ENCODE measurements at regions not wholly inside any gene's neighbourhood (a gene's known extent, or its start where the extent isn't known, plus 50 kb on each side); places are given as distances from the start of the nearest gene placed in this dataset.

DNA sequence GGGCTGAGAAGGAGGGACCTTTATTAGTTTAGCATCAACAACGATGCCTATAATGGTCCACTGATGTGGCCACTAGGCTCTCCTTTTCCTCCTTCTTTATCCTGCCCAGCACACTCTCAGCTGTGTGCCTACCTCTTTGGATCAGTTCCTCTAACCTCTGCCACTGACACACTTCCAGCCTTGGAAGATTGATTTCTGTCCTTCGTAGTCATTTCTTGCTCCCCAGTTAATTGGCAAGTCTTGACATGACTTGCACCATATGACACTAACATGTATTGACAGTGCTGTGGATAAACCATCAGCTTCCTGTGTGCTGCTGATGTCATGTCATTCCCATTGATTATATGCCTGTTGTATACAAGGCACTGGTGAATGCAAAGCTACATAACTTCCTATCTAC lies 90.2 kb upstream of the PLEKHG7 start:
- CTCF ChIA-PET: no interaction called here
- ATAC-seq: no peak
- POLR2A ChIA-PET: no interaction called here
- H3K36me3 ChIP-seq (ENCODE audit: control insufficient read depth, insufficient read depth, low read length): no peaks in the 10 kb centered on the region
- in situ Hi-C loops (cut with HindIII; ENCODE audit: low pct_unique_long_range_greater_than_20kb, low sequenced_read_pairs) (no loop called here), intact Hi-C loops (cut with micrococcal nuclease; ENCODE audit: unreplicated experiment) (no loop called here)
- no TSS peak for BruUV-seq (replicated peaks)
- H3K4me3 ChIP-seq (ENCODE audit: low read depth in 2 of 2, low read length in 2 of 2): no peak overlapping the region
- no peak overlapping the region for H3K27ac ChIP-seq (ENCODE audit: low read length)
- no peak for TF ChIP-seq TCF7L2 (IDR thresholded peaks at IDR 0.05; ENCODE audit: low read depth, low read length)
- TF ChIP-seq, protein P1, sequence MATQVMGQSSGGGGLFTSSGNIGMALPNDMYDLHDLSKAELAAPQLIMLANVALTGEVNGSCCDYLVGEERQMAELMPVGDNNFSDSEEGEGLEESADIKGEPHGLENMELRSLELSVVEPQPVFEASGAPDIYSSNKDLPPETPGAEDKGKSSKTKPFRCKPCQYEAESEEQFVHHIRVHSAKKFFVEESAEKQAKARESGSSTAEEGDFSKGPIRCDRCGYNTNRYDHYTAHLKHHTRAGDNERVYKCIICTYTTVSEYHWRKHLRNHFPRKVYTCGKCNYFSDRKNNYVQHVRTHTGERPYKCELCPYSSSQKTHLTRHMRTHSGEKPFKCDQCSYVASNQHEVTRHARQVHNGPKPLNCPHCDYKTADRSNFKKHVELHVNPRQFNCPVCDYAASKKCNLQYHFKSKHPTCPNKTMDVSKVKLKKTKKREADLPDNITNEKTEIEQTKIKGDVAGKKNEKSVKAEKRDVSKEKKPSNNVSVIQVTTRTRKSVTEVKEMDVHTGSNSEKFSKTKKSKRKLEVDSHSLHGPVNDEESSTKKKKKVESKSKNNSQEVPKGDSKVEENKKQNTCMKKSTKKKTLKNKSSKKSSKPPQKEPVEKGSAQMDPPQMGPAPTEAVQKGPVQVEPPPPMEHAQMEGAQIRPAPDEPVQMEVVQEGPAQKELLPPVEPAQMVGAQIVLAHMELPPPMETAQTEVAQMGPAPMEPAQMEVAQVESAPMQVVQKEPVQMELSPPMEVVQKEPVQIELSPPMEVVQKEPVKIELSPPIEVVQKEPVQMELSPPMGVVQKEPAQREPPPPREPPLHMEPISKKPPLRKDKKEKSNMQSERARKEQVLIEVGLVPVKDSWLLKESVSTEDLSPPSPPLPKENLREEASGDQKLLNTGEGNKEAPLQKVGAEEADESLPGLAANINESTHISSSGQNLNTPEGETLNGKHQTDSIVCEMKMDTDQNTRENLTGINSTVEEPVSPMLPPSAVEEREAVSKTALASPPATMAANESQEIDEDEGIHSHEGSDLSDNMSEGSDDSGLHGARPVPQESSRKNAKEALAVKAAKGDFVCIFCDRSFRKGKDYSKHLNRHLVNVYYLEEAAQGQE (IDR thresholded peaks at IDR 0.05; ENCODE audit: insufficient read depth in 1 of 2, low read depth in 2 of 2, low read length in 1 of 2): no peak
- TF ChIP-seq SIN3A (IDR thresholded peaks at IDR 0.05; ENCODE audit: borderline replicate concordance, insufficient read depth, low read depth, low read length): no peak
- TF ChIP-seq, protein P2, sequence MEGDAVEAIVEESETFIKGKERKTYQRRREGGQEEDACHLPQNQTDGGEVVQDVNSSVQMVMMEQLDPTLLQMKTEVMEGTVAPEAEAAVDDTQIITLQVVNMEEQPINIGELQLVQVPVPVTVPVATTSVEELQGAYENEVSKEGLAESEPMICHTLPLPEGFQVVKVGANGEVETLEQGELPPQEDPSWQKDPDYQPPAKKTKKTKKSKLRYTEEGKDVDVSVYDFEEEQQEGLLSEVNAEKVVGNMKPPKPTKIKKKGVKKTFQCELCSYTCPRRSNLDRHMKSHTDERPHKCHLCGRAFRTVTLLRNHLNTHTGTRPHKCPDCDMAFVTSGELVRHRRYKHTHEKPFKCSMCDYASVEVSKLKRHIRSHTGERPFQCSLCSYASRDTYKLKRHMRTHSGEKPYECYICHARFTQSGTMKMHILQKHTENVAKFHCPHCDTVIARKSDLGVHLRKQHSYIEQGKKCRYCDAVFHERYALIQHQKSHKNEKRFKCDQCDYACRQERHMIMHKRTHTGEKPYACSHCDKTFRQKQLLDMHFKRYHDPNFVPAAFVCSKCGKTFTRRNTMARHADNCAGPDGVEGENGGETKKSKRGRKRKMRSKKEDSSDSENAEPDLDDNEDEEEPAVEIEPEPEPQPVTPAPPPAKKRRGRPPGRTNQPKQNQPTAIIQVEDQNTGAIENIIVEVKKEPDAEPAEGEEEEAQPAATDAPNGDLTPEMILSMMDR (IDR thresholded peaks at IDR 0.05): no peak
- TF ChIP-seq POLR2AphosphoS5 (IDR thresholded peaks at IDR 0.05; ENCODE audit: low read depth, low read length): no peak
- no peaks in the 10 kb centered on the region for H3K4me1 ChIP-seq (ENCODE audit: control insufficient read depth, insufficient read depth, low read length)
- no peak for DNase-seq (ENCODE audit: low read depth, low spot score)
- H3K27me3 ChIP-seq (ENCODE audit: control insufficient read depth, insufficient read depth, low read length): no peaks in the 10 kb centered on the region; the same call in 1 of the 2 replicates
- no peaks in the 10 kb centered on the region for H3K9me3 ChIP-seq (ENCODE audit: control insufficient read depth, insufficient read depth, low read depth, low read length)

DNA sequence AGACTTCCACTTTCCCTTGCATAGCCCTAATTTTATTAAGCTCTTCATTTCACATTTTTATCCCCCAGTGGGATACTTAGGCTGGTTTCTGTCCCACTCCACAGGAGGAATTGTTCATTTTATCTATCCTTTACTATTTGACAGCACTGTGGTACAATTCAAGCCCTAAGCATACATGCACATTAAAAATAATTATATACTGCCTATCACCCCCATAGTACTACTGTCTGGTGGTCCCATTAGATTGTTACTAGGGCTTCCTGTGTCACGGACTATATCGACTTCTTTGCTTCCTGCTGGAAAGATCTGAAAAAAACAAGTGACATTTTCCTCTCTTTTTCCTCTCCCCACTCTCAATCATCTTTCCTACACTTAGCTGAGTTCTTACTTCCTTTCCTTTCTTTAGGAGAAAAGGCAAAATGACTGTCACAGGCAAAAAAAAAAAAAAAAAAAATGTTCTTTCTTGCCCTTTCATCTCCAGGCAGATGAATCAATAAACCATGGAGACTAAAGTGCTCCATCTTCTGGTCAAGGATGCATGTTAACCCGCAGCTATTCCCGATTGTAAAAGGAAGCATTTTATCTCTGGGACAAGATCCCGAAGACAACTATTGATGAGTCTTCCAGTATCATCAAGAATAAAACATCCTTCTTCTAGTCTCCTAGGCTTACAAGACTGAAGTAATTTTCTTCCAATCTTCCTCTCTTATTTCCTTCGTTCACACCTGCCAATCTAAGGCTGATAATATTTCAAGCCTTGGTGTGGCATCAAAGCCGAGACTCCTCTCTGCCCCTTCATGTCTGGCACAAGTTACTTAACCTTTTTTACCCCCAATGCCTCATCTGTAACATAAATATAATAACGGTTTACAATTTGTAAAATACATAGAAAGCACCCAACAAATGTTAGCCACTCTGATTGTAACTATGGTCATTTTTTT lies 94.4 kb upstream of the PLEKHG7 start:
- in situ Hi-C loops (cut with HindIII; ENCODE audit: low pct_unique_long_range_greater_than_20kb, low sequenced_read_pairs): no loop called here
- Histone ChIP-seq H3K36me3 (ENCODE audit: control insufficient read depth, insufficient read depth, low read length) (no peaks in the 10 kb centered on the region), H3K27me3 (ENCODE audit: control insufficient read depth, insufficient read depth, low read length) (no peaks in the 10 kb centered on the region), H3K4me3 (ENCODE audit: low read depth in 2 of 2, low read length in 2 of 2) (no peak overlapping the region), H3K4me1 (ENCODE audit: control insufficient read depth, insufficient read depth, low read length) (no peaks in the 10 kb centered on the region), H3K27ac (ENCODE audit: low read length) (no peak overlapping the region), H3K9me3 (ENCODE audit: control insufficient read depth, insufficient read depth, low read depth, low read length) (no peaks in the 10 kb centered on the region)
- no peak for ATAC-seq
- CTCF ChIA-PET: interaction anchor here (0.6 to 0.8 kb wide), 3 partner anchors 21 to 1227 kb away, joined by 3 to 8 read pairs (median 5); no protein-coding TSS in a partner anchor
- BruUV-seq (replicated peaks): no TSS peak
- intact Hi-C loops (cut with micrococcal nuclease; ENCODE audit: unreplicated experiment): no loop called here
- TF ChIP-seq, protein P1 (IDR thresholded peaks at IDR 0.05; ENCODE audit: insufficient read depth in 1 of 2, low read depth in 2 of 2, low read length in 1 of 2): no peak
- 0 out of 2 replicates have a peak, but pooled peaks have one; percentile 33 for TF ChIP-seq TCF7L2 (IDR thresholded peaks at IDR 0.05; ENCODE audit: low read depth, low read length)
- TF ChIP-seq, protein P2 (IDR thresholded peaks at IDR 0.05): peak; percentile 57; the same call in 1 of the 2 replicates
- POLR2A ChIA-PET: interaction anchor here (0.6 kb wide), 1 partner anchor 462 kb away, joined by 3 read pairs; no protein-coding TSS in a partner anchor
- no peak for DNase-seq (ENCODE audit: low read depth, low spot score)
